Tibial nerve (tissue), 4 donors: ENCODE measurements at regions not wholly inside any gene's neighbourhood (a gene's known extent, or its start where the extent isn't known, plus 50 kb on each side); places are given as distances from the start of the nearest gene placed in this dataset.

Experiments
- CTCF ChIP-seq, 5 experiments: fragments of 200-600 bp in 3 of 5; fragments of 450-650 bp in 2 of 5; sonication (generic) in 3 of 5; IDR thresholded peaks; one replicate each; pipeline ENCODE4 v1.5.1; 2016 to 2019; ENCODE audit warnings: antibody characterized with exemption in 5 of 5, mild to moderate bottlenecking in 3 of 5, moderate library complexity in 2 of 5
- EP300 ChIP-seq, 2 donors: sonication (generic); formaldehyde crosslinking; IDR thresholded peaks; one replicate each; pipeline ENCODE4 v1.6.1; 2017; ENCODE audit warnings: antibody characterized with exemption in 2 of 2, mild to moderate bottlenecking in 1 of 2
- POLR2A ChIP-seq, 2 donors: fragments of 450-650 bp; IDR thresholded peaks; one replicate each; pipeline ENCODE4 v1.6.1; 2017; ENCODE audit warnings: antibody characterized with exemption in 2 of 2, mild to moderate bottlenecking in 2 of 2, moderate library complexity in 2 of 2

- no peak for TF ChIP-seq CTCF (IDR thresholded peaks at IDR 0.05)
- TF ChIP-seq POLR2A (IDR thresholded peaks at IDR 0.05): no peak
- TF ChIP-seq EP300 (IDR thresholded peaks at IDR 0.05): no peak
Measured at GRCh38 chr11:86175626-86176025, 68.9 kb upstream of the EED start.
